Kidney (tissue), 13 donors: ENCODE measurements at regions not wholly inside any gene's neighbourhood (a gene's known extent, or its start where the extent isn't known, plus 50 kb on each side); places are given as distances from the start of the nearest gene placed in this dataset.

Experiments
- DNase-seq, 5 donors: peaks; one replicate each; pipeline ENCODE4 v3.0.0-alpha.2; 2013 to 2020
- FAIRE-seq: peaks from 2 replicates; lab custom pipeline; 2012; peaks lifted over from hg19 to GRCh38; lab: Jason Lieb, UNC
- H3K27ac ChIP-seq, 2 donors: one replicate each; pipeline ENCODE4 v1.7.0; 2013; ENCODE audit warnings: low read depth in 2 of 2, low read length in 2 of 2, inconsistent platforms in 1 of 2
- H3K27me3 ChIP-seq: one replicate; pipeline ENCODE4 v1.7.1; 2013; ENCODE audit warnings: low read length, inconsistent platforms; ENCODE audit not compliant: control insufficient read depth, insufficient read depth
- H3K36me3 ChIP-seq, 3 donors: one replicate each; pipeline versions ENCODE4 v1.7.0 to v1.7.1; 2013; ENCODE audit warnings: low read length in 3 of 3, control low read depth in 1 of 3, inconsistent platforms in 1 of 3; ENCODE audit not compliant: insufficient read depth in 3 of 3, control insufficient read depth in 2 of 3
- H3K4me1 ChIP-seq, 3 donors: one replicate each; pipeline versions ENCODE4 v1.7.0 to v1.7.1; 2013; ENCODE audit warnings: low read length in 3 of 3, inconsistent platforms in 1 of 3, low read depth in 1 of 3; ENCODE audit not compliant: control insufficient read depth in 2 of 3, insufficient read depth in 2 of 3
- H3K4me3 ChIP-seq, 3 donors: one replicate each; pipeline versions ENCODE4 v1.7.0 to v1.8.1; 2013; ENCODE audit warnings: low read length in 3 of 3, control low read depth in 1 of 3, inconsistent platforms in 1 of 3
- H3K9ac ChIP-seq, 3 donors: one replicate each; pipeline versions ENCODE4 v1.7.0 to v1.7.1; 2013; ENCODE audit warnings: low read length in 3 of 3, control low read depth in 1 of 3, inconsistent platforms in 1 of 3
- H3K9me3 ChIP-seq, 3 donors: one replicate each; pipeline versions ENCODE4 v1.7.0 to v1.7.1; 2013; ENCODE audit warnings: low read length in 3 of 3, control low read depth in 1 of 3, inconsistent platforms in 1 of 3; ENCODE audit not compliant: control insufficient read depth in 2 of 3, insufficient read depth in 1 of 3
- intact Hi-C: fragments of 100-400 bp; cut with DNase I; formaldehyde crosslinking; loops from one replicate; pipeline ENCODE4 v1.11.1; 2022
- TF ChIP-seq, protein P1 (sequence below): IDR thresholded peaks from 3 replicates; pipeline ENCODE4 v1.5.1; 2012; ENCODE audit warnings: mild to moderate bottlenecking, moderate library complexity, borderline replicate concordance; ENCODE audit not compliant: insufficient read depth; ENCODE audit errors: extremely low read depth
- donor health status: control.
- donor health status: control.
- donor health status: control.
- donor health status: control.
- donor health status: control.
- donor health status: DM: yes; HTN: yes; CAD: no.
- donor health status: Normal renal cell carcinoma (clear cell type).

DNA sequence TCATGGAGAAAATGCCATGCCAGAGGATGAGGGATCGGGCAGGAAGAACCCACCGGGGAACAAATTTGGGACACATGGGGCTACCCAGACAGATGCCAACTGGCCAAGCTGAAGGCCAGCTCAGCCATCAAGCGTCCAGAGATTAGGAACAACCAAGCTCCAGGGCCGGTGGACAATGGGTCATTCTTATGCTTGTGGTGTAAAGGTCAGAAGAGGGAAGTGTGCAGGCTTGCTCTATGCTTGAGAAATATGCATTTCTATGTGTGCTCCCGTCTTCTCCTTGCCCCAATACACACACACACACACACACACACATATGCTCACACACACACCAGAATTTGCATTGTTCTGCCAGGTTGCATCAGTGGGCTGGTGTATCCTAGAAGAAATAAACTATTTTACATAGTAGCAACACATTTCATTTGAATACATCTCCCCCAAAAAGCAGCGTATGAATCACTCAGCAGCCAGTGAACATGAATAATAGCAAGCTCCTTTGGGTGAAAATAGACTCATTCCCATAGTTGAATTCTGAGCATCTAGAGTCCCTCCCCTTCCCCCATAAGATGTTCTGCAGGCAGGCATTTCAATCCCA, 201.9 kb upstream of the PPARGC1A start:
- no peak overlapping the region for H3K9ac ChIP-seq
- H3K27me3 ChIP-seq = no peaks in the 10 kb centered on the region
- no peak overlapping the region for H3K27ac ChIP-seq
- H3K36me3 ChIP-seq = no peaks in the 10 kb centered on the region
- no peak for FAIRE-seq
- intact Hi-C loops = no loop called here
- H3K4me3 ChIP-seq = no peak overlapping the region
- DNase-seq = no peak
- no peaks in the 10 kb centered on the region for H3K9me3 ChIP-seq
- TF ChIP-seq, protein P1, sequence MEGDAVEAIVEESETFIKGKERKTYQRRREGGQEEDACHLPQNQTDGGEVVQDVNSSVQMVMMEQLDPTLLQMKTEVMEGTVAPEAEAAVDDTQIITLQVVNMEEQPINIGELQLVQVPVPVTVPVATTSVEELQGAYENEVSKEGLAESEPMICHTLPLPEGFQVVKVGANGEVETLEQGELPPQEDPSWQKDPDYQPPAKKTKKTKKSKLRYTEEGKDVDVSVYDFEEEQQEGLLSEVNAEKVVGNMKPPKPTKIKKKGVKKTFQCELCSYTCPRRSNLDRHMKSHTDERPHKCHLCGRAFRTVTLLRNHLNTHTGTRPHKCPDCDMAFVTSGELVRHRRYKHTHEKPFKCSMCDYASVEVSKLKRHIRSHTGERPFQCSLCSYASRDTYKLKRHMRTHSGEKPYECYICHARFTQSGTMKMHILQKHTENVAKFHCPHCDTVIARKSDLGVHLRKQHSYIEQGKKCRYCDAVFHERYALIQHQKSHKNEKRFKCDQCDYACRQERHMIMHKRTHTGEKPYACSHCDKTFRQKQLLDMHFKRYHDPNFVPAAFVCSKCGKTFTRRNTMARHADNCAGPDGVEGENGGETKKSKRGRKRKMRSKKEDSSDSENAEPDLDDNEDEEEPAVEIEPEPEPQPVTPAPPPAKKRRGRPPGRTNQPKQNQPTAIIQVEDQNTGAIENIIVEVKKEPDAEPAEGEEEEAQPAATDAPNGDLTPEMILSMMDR = no peak
- no peaks in the 10 kb centered on the region for H3K4me1 ChIP-seq

- DNase-seq = peak in 1 of 5 donors; percentile 27
- no peaks in the 10 kb centered on the region for H3K36me3 ChIP-seq
- intact Hi-C loops = no loop called here
- FAIRE-seq = no peak
- H3K9ac ChIP-seq = no peak overlapping the region
- no peak overlapping the region for H3K4me3 ChIP-seq
- H3K4me1 ChIP-seq = no peaks in the 10 kb centered on the region
- no peak overlapping the region for H3K27ac ChIP-seq
- TF ChIP-seq, protein P1 = no peak
- H3K27me3 ChIP-seq = no peaks in the 10 kb centered on the region
- H3K9me3 ChIP-seq = no peaks in the 10 kb centered on the region
Measured at GRCh38 chr4:24089851-24090534, 200.1 kb upstream of the PPARGC1A start.

GRCh38 chr4:24080871-24081270, 191.0 kb upstream of the PPARGC1A start:
- intact Hi-C loops = no loop called here
- Histone ChIP-seq H3K27ac (no peak overlapping the region), H3K27me3 (no peaks in the 10 kb centered on the region), H3K9me3 (no peaks in the 10 kb centered on the region), H3K4me1 (peaks cover 0 to 3% (median 2%) of the 10 kb centered on the region in 3 donors), H3K36me3 (no peaks in the 10 kb centered on the region), H3K4me3 (no peak overlapping the region), H3K9ac (no peak overlapping the region)
- FAIRE-seq (no peak), DNase-seq (no peak)
- TF ChIP-seq, protein P1 = no peak
